AG04449 (cell line): ENCODE measurements at regions not wholly inside any gene's neighbourhood (a gene's known extent, or its start where the extent isn't known, plus 50 kb on each side); places are given as distances from the start of the nearest gene placed in this dataset.

Experiments
- CTCF ChIA-PET: fragments of 350-600 bp; formaldehyde crosslinking; extraction: SDS; loops from one replicate; lab custom pipeline; 2021; ENCODE audit warnings: antibody characterized with exemption; lab: Yijun Ruan, JAX
- POLR2A ChIA-PET: fragments of 400-600, 350-600 bp; formaldehyde crosslinking; extraction: SDS; loops from one replicate; lab custom pipeline; 2020; ENCODE audit warnings: antibody characterized with exemption, inconsistent platforms; lab: Yijun Ruan, JAX
- DNase-seq: peaks from one replicate; pipeline ENCODE4 v3.0.0-alpha.2; 2010; ENCODE audit warnings: low read depth, low spot score
- H3K4me3 ChIP-seq: 2 replicates; pipeline ENCODE4 v1.5.1; 2011; ENCODE audit warnings: low read depth, mild to moderate bottlenecking, control low read depth, low read length
- CTCF ChIP-seq: IDR thresholded peaks from one replicate; pipeline ENCODE4 v1.5.1; 2011; ENCODE audit warnings: mild to moderate bottlenecking, moderate library complexity, low read length, control low read depth, inconsistent platforms; ENCODE audit not compliant: insufficient read depth; ENCODE audit errors: missing control alignments

GRCh38 chr12:124484526-124484953 is 82.9 kb downstream of the NCOR2 start:
- TF ChIP-seq CTCF, result no peak
- CTCF ChIA-PET, result interaction anchor here (1.4 kb wide), 1 partner anchor 10 kb away, joined by 3 read pairs; no protein-coding TSS in a partner anchor
- POLR2A ChIA-PET, result no interaction called here
- DNase-seq, result no peak
- no peak overlapping the region for H3K4me3 ChIP-seq

- TF ChIP-seq CTCF, result no peak
- no peak overlapping the region for H3K4me3 ChIP-seq
- CTCF ChIA-PET, result interaction anchor here (1.4 kb wide), 1 partner anchor 10 kb away, joined by 3 read pairs; no protein-coding TSS in a partner anchor
- no peak for DNase-seq
- POLR2A ChIA-PET, result no interaction called here
Observed at GRCh38 chr12:124484067-124484466, 83.3 kb downstream of the NCOR2 start.

- POLR2A ChIA-PET, result no interaction called here
- no peak for DNase-seq
- H3K4me3 ChIP-seq, result no peak overlapping the region
- no peak for TF ChIP-seq CTCF
- CTCF ChIA-PET, result no interaction called here
Observed at GRCh38 chr12:124482901-124483799, 84.3 kb downstream of the NCOR2 start.

GRCh38 chr12:124482567-124482893 is 84.9 kb downstream of the NCOR2 start:
- no peak overlapping the region for H3K4me3 ChIP-seq
- ChIA-PET CTCF (no interaction called here), POLR2A (no interaction called here)
- no peak for TF ChIP-seq CTCF
- DNase-seq, result no peak

DNA sequence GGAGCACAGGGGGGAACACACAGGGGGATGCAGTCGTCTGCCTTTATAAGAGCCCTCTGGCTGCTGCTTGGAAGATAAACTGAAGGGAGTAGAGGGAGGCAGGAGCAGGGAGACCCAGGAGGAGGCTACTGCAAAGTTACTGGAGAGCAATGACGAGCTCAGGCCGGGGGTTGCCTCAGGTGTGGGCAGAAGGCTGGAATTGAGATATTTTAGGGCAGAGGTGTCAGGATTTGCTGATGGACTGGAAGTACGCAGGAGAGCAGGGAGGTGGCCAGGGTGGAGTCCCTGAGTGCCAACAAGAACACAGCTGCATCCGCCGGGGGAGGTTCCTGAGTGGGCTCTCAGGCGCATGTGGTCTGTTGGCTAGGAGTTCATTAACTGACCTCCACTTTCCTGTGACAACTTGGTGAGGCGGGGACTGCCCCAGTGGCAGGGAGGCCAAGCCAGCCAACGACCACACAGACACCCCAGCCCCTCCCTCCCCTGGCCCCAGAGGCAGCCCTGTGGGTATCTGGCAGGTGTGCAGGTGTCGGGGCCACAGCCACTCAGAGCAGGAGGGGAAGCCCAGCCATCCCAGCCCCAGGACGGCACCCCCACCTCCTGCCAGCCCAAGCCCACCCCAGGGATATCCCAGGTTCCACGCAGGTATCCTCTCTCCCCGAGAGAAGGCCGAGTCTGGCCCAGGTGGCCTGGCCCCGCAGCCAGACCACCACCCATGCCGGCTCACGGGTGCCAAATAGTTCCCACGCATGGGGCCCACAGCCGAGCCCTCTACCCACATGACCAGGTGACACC is 85.4 kb downstream of the NCOR2 start:
- CTCF ChIA-PET, result no interaction called here
- no peak for DNase-seq
- no peak for TF ChIP-seq CTCF
- no peak overlapping the region for H3K4me3 ChIP-seq
- POLR2A ChIA-PET, result no interaction called here

- no peak for TF ChIP-seq CTCF
- ChIA-PET POLR2A (no interaction called here), CTCF (no interaction called here)
- DNase-seq, result no peak
- no peak overlapping the region for H3K4me3 ChIP-seq
Observed at GRCh38 chr12:124481257-124481750, 86.1 kb downstream of the NCOR2 start.
